Pancreas (tissue), 10 donors: ENCODE measurements at regions not wholly inside any gene's neighbourhood (a gene's known extent, or its start where the extent isn't known, plus 50 kb on each side); places are given as distances from the start of the nearest gene placed in this dataset.
"Not testable (repeated sequence)": the region's sequence is repeated elsewhere in the genome, so short reads cannot be mapped to it uniquely, and the experiment has no call there.

Experiments used
- ATAC-seq, 4 donors: fragments of 200-7000 bp; cut with Tn5 transposase; one replicate each; pipeline versions ENCODE4 v1.8.0 to v1.9.1; 2020; ENCODE audit warnings: mild to moderate bottlenecking in 4 of 4, moderate library complexity in 4 of 4
- DNase-seq, 6 donors: peaks; one replicate each; pipeline ENCODE4 v3.0.0-alpha.2; 2020
- FAIRE-seq: peaks from 2 replicates; lab custom pipeline; 2012; peaks lifted over from hg19 to GRCh38; lab: Jason Lieb, UNC
- H3K27ac ChIP-seq, 4 donors: fragments of 200-600 bp; sonication (generic); 1 replicate in 3 of 4; 2 replicates in 1 of 4; pipeline versions ENCODE4 v1.5.0 to v1.8.0; 2020
- H3K27me3 ChIP-seq, 4 donors: fragments of 200-600 bp; one replicate each; pipeline ENCODE4 v1.8.0; 2021
- H3K36me3 ChIP-seq, 3 donors: fragments of 200-600 bp; sonication (generic) in 1 of 3; one replicate each; pipeline versions ENCODE4 v1.5.0 to v1.8.0; 2020 to 2021
- H3K4me1 ChIP-seq, 3 donors: fragments of 200-600 bp; one replicate each; pipeline ENCODE4 v1.8.0; 2021
- H3K4me3 ChIP-seq, 4 donors: fragments of 200-600 bp; sonication (generic) in 2 of 4; one replicate each; pipeline versions ENCODE4 v1.5.0 to v1.8.0; 2020 to 2021
- H3K9me3 ChIP-seq, 4 donors: fragments of 200-600 bp; one replicate each; pipeline ENCODE4 v1.8.0; 2021
- CTCF ChIP-seq, 4 donors: fragments of 200-600 bp; sonication (generic) in 3 of 4; IDR thresholded peaks; one replicate each; pipeline versions ENCODE4 v1.5.0 to v1.8.0; 2021; ENCODE audit warnings: antibody characterized with exemption in 4 of 4
- WGBS, 2 donors: extraction: QIAGEN DNeasy Blood & Tissue Kit; methylation state at CpG; one replicate each; pipeline ENCODE4 v1.1.7; 2013; 5-methylcytosine and 5-hydroxymethylcytosine counted together
- intact Hi-C, 3 donors: fragments of 100-400 bp; cut with DNase I; formaldehyde crosslinking; loops; one replicate each; pipeline versions ENCODE4 v1.11.1 to v1.14.2; 2022
- donor health status: healthy with polysubstance abuse.
- donor health status: DM: no; HTN: no; CAD: no; lungs with moderate emphysema.
- donor health status: DM: no; HTN: no; CAD: no.
- donor health status: control.
- donor health status: control.
- donor health status: Bipolar disorder and iron deficiency.
- donor health status: DM: yes; HTN: yes; CAD: no.
- donor health status: DM: no; HTN: no; CAD: no.
- donor health status: DM: no; HTN: no; CAD: no.
- donor health status: DM: yes; HTN: yes; CAD: no.

- 61 to 64% methylated on average over 7 of the region's 7 CpGs for WGBS, 2 donors
- no peaks in the 10 kb centered on the region for H3K27me3 ChIP-seq
- ATAC-seq = no peak
Observed at GRCh38 chr12:127500512-127501035, 766.4 kb upstream of the TMEM132C start.

GRCh38 chr12:127501916-127502315 is 765.1 kb upstream of the TMEM132C start:
- no peak overlapping the region for H3K27ac ChIP-seq
- FAIRE-seq = no peak
- DNase-seq = no peak
- H3K4me1 ChIP-seq = no peaks in the 10 kb centered on the region
- WGBS, 2 donors = 69 to 71% methylated on average over 6 of the region's 6 CpGs
- no peaks in the 10 kb centered on the region for H3K9me3 ChIP-seq
- no peak for TF ChIP-seq CTCF (IDR thresholded peaks at IDR 0.05)
- no peaks in the 10 kb centered on the region for H3K36me3 ChIP-seq
- intact Hi-C loops = no loop called here
- H3K4me3 ChIP-seq = no peak overlapping the region
- ATAC-seq = no peak
- no peaks in the 10 kb centered on the region for H3K27me3 ChIP-seq

More at GRCh38 chr12:127500512-127501035, 766.4 kb upstream of the TMEM132C start:
- Histone ChIP-seq H3K9me3 (no peaks in the 10 kb centered on the region), H3K4me1 (no peaks in the 10 kb centered on the region), H3K36me3 (no peaks in the 10 kb centered on the region), H3K4me3 (no peak overlapping the region), H3K27ac (no peak overlapping the region)
- FAIRE-seq (no peak), DNase-seq (no peak)
- intact Hi-C loops = no loop called here
- no peak for TF ChIP-seq CTCF (IDR thresholded peaks at IDR 0.05)

- FAIRE-seq = no peak
- Histone ChIP-seq H3K27ac (no peak overlapping the region), H3K36me3 (no peaks in the 10 kb centered on the region), H3K4me3 (no peak overlapping the region), H3K4me1 (no peaks in the 10 kb centered on the region), H3K9me3 (no peaks in the 10 kb centered on the region), H3K27me3 (no peaks in the 10 kb centered on the region)
- 59 to 65% methylated on average over 7 of the region's 7 CpGs for WGBS, 2 donors
- no peak for TF ChIP-seq CTCF (IDR thresholded peaks at IDR 0.05)
- intact Hi-C loops = no loop called here
- ATAC-seq = no peak
- no peak for DNase-seq
Observed at GRCh38 chr12:127503246-127503645, 763.7 kb upstream of the TMEM132C start.

- FAIRE-seq, H3K4me3 ChIP-seq, H3K9me3 ChIP-seq, H3K4me1 ChIP-seq, H3K27ac ChIP-seq, H3K36me3 ChIP-seq, intact Hi-C loops, H3K27me3 ChIP-seq, DNase-seq, ATAC-seq: not testable (repeated sequence)
- 62 to 71% methylated on average over 4 of the region's 4 CpGs for WGBS, 2 donors
Observed at GRCh38 chr12:127503996-127504395, 763.0 kb upstream of the TMEM132C start.

- TF ChIP-seq CTCF (IDR thresholded peaks at IDR 0.05) = no peak
- Histone ChIP-seq H3K9me3 (no peaks in the 10 kb centered on the region), H3K4me3 (no peak overlapping the region), H3K27ac (no peak overlapping the region), H3K27me3 (no peaks in the 10 kb centered on the region), H3K4me1 (no peaks in the 10 kb centered on the region), H3K36me3 (no peaks in the 10 kb centered on the region)
- intact Hi-C loops = no loop called here
- DNase-seq = no peak
- ATAC-seq = no peak
- 68 to 69% methylated on average over 5 of the region's 5 CpGs for WGBS, 2 donors
- no peak for FAIRE-seq
Observed at GRCh38 chr12:127504874-127505273, 762.1 kb upstream of the TMEM132C start.
